ENCODE measurements at regions not wholly inside any gene's neighbourhood (a gene's known extent, or its start where the extent isn't known, plus 50 kb on each side); places are given as distances from the start of the nearest gene placed in this dataset.
"Not testable (repeated sequence)": the region's sequence is repeated elsewhere in the genome, so short reads cannot be mapped to it uniquely, and the experiment has no call there.

- ATAC-seq (no peak), DNase-seq (no peak)
- no peak for TF ChIP-seq CTCF (IDR thresholded peaks at IDR 0.05)
- H3K4me3 ChIP-seq: no peak overlapping the region
- no peaks in the 10 kb centered on the region for H3K9me3 ChIP-seq
- no peaks in the 10 kb centered on the region for H3K4me1 ChIP-seq
- no peaks in the 10 kb centered on the region for H3K27me3 ChIP-seq (ENCODE audit: insufficient read depth in 3 of 3, low read length in 2 of 3)
- no peaks in the 10 kb centered on the region for H3K36me3 ChIP-seq (ENCODE audit: insufficient read depth in 1 of 2, low read depth in 1 of 2)
- WGBS, 3 donors: 50 to 58% (median 56%) methylated on average over 4 of the region's 4 CpGs
- no peak overlapping the region for H3K27ac ChIP-seq
- intact Hi-C loops (cut with DNase I): no loop called here
These were observed 172.2 kb upstream of the ANKRD55 start for GRCh38 chr5:56405116-56405908.

- DNase-seq (no peak), ATAC-seq (no peak)
- Histone ChIP-seq H3K27ac (no peak overlapping the region), H3K4me1 (no peaks in the 10 kb centered on the region), H3K27me3 (ENCODE audit: insufficient read depth in 3 of 3, low read length in 2 of 3) (no peaks in the 10 kb centered on the region), H3K36me3 (ENCODE audit: insufficient read depth in 1 of 2, low read depth in 1 of 2) (no peaks in the 10 kb centered on the region), H3K9me3 (no peaks in the 10 kb centered on the region), H3K4me3 (no peak overlapping the region)
- WGBS, 3 donors: 30 to 53% (median 30%) methylated on average over 7 of the region's 7 CpGs
- TF ChIP-seq CTCF (IDR thresholded peaks at IDR 0.05): no peak
- intact Hi-C loops (cut with DNase I): no loop called here
These were observed 169.4 kb upstream of the ANKRD55 start for GRCh38 chr5:56402266-56403220.

GRCh38 chr5:56397796-56398195, 164.7 kb upstream of the ANKRD55 start:
- DNase-seq; H3K4me1 ChIP-seq; ATAC-seq; intact Hi-C loops (cut with DNase I); H3K27me3 ChIP-seq (ENCODE audit: insufficient read depth in 3 of 3, low read length in 2 of 3); H3K27ac ChIP-seq; H3K36me3 ChIP-seq (ENCODE audit: insufficient read depth in 1 of 2, low read depth in 1 of 2); H3K4me3 ChIP-seq: not testable (repeated sequence)
- WGBS, 3 donors: 96 to 100% (median 97%) methylated on average over 22 to 24 of the region's 24 CpGs
- peaks cover 23% of the 10 kb centered on the region for H3K9me3 ChIP-seq

- ATAC-seq (no peak), DNase-seq (no peak)
- intact Hi-C loops (cut with DNase I): no loop called here
- no peaks in the 10 kb centered on the region for H3K27me3 ChIP-seq (ENCODE audit: insufficient read depth in 3 of 3, low read length in 2 of 3)
- TF ChIP-seq CTCF (IDR thresholded peaks at IDR 0.05): no peak
- H3K27ac ChIP-seq: no peak overlapping the region
- H3K9me3 ChIP-seq: peaks cover 30% of the 10 kb centered on the region
- no peaks in the 10 kb centered on the region for H3K4me1 ChIP-seq
- no peak overlapping the region for H3K4me3 ChIP-seq
- no peaks in the 10 kb centered on the region for H3K36me3 ChIP-seq (ENCODE audit: insufficient read depth in 1 of 2, low read depth in 1 of 2)
These were observed 163.5 kb upstream of the ANKRD55 start for GRCh38 chr5:56396634-56397033.

GRCh38 chr5:56389261-56389660, 156.1 kb upstream of the ANKRD55 start:
- H3K4me3 ChIP-seq: no peak overlapping the region
- no peak for ATAC-seq
- no peak for TF ChIP-seq CTCF (IDR thresholded peaks at IDR 0.05)
- H3K4me1 ChIP-seq: no peaks in the 10 kb centered on the region
- no peak for DNase-seq
- H3K9me3 ChIP-seq: peaks cover 11% of the 10 kb centered on the region
- H3K27ac ChIP-seq: no peak overlapping the region
- WGBS, 3 donors: 73 to 88% (median 77%) methylated on average over 2 of the region's 2 CpGs
- intact Hi-C loops (cut with DNase I): no loop called here
- no peaks in the 10 kb centered on the region for H3K36me3 ChIP-seq (ENCODE audit: insufficient read depth in 1 of 2, low read depth in 1 of 2)
- no peaks in the 10 kb centered on the region for H3K27me3 ChIP-seq (ENCODE audit: insufficient read depth in 3 of 3, low read length in 2 of 3)

All from psoas muscle (tissue), 7 donors.